ENCODE measurements at regions not wholly inside any gene's neighbourhood (a gene's known extent, or its start where the extent isn't known, plus 50 kb on each side); places are given as distances from the start of the nearest gene placed in this dataset.

DNA sequence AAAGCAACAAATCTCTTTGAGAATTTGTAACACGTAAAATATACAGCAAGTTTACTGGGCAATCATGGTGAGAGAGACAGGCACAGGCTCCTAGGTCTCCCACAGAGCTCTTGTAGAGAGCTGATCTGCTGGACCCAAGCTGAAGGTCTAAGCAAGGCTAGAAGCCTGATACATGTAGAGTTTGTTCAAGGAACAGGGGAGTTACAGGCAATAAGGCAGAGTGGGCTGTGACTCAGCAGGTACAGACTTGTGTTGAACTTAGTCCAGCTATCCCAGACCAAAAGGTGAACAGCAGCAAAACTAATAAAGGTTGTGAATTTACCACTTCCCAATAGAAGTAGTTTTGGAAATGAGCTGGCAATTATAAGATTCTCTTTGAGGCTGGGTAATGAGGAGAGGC lies 273.6 kb downstream of the GRIN2B start:
- TF ChIP-seq, protein P1, sequence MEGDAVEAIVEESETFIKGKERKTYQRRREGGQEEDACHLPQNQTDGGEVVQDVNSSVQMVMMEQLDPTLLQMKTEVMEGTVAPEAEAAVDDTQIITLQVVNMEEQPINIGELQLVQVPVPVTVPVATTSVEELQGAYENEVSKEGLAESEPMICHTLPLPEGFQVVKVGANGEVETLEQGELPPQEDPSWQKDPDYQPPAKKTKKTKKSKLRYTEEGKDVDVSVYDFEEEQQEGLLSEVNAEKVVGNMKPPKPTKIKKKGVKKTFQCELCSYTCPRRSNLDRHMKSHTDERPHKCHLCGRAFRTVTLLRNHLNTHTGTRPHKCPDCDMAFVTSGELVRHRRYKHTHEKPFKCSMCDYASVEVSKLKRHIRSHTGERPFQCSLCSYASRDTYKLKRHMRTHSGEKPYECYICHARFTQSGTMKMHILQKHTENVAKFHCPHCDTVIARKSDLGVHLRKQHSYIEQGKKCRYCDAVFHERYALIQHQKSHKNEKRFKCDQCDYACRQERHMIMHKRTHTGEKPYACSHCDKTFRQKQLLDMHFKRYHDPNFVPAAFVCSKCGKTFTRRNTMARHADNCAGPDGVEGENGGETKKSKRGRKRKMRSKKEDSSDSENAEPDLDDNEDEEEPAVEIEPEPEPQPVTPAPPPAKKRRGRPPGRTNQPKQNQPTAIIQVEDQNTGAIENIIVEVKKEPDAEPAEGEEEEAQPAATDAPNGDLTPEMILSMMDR (IDR thresholded peaks at IDR 0.05 in 2 of 3, conservative IDR thresholded peaks at IDR 0.05 in 1 of 3; ENCODE audit: borderline replicate concordance in 1 of 3, insufficient read depth in 1 of 3, low read depth in 2 of 3, low read length in 2 of 3) = no peak
- 0 out of 2 replicates have a peak, but pooled peaks have one; percentile 32 for TF ChIP-seq JUND (IDR thresholded peaks at IDR 0.05)
- no peak for TF ChIP-seq RAD21 (IDR thresholded peaks at IDR 0.05; ENCODE audit: low read depth)
- TF ChIP-seq, protein P2, sequence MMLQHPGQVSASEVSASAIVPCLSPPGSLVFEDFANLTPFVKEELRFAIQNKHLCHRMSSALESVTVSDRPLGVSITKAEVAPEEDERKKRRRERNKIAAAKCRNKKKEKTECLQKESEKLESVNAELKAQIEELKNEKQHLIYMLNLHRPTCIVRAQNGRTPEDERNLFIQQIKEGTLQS (IDR thresholded peaks at IDR 0.05) = no peak
- no peak for TF ChIP-seq POLR2A (IDR thresholded peaks at IDR 0.05; ENCODE audit: borderline replicate concordance, extremely low read depth, insufficient read depth, insufficient read length)
- TF ChIP-seq EZH2 (IDR thresholded peaks at IDR 0.05) = no peak
- no peak for TF ChIP-seq YY1 (IDR thresholded peaks at IDR 0.05; ENCODE audit: extremely low read depth, insufficient replicate concordance, low read depth, low read length)
- no peak for TF ChIP-seq EZH2phosphoT487 (IDR thresholded peaks at IDR 0.05; ENCODE audit: borderline replicate concordance)
- no peak for TF ChIP-seq ZNF274 (IDR thresholded peaks at IDR 0.05; ENCODE audit: low read depth, low read length)
- no peak for TF ChIP-seq SIN3A (IDR thresholded peaks at IDR 0.05; ENCODE audit: low read depth)

Data from HCT116 (cell line).